GM23248 (cell line): ENCODE measurements at regions not wholly inside any gene's neighbourhood (a gene's known extent, or its start where the extent isn't known, plus 50 kb on each side); places are given as distances from the start of the nearest gene placed in this dataset.

ENCODE experiments used
- DNase-seq: peaks from one replicate; pipeline ENCODE4 v3.0.0-alpha.2; 2015
- H2AFZ ChIP-seq: fragments of 200-600 bp; sonication (generic); 2 replicates; pipeline ENCODE4 v1.6.1; 2016; ENCODE audit warnings: antibody characterized with exemption
- H3F3A ChIP-seq: fragments of 200-600 bp; sonication (generic); 2 replicates; pipeline ENCODE4 v1.6.1; 2016; ENCODE audit warnings: mild to moderate bottlenecking, antibody characterized with exemption, mixed run types; ENCODE audit not compliant: insufficient read depth
- H3K27ac ChIP-seq: fragments of 200-600 bp; sonication (generic); 2 replicates; pipeline ENCODE4 v1.5.1; 2016; ENCODE audit warnings: mild to moderate bottlenecking
- H3K27me3 ChIP-seq: fragments of 200-600 bp; sonication (generic); replicated peaks from 2 replicates; pipeline ENCODE4 v1.6.1; 2016; ENCODE audit warnings: mild to moderate bottlenecking; ENCODE audit not compliant: insufficient read depth
- H3K36me3 ChIP-seq: fragments of 200-600 bp; sonication (generic); 2 replicates; pipeline ENCODE4 v1.6.1; 2016; ENCODE audit warnings: low read depth, mild to moderate bottlenecking
- H3K4me1 ChIP-seq: fragments of 200-600 bp; sonication (generic); 2 replicates; pipeline ENCODE4 v1.6.1; 2016; ENCODE audit warnings: mild to moderate bottlenecking; ENCODE audit not compliant: insufficient read depth
- H3K4me2 ChIP-seq: fragments of 200-600 bp; sonication (generic); one replicate; pipeline ENCODE4 v1.6.1; 2016; ENCODE audit warnings: mild to moderate bottlenecking; ENCODE audit not compliant: unreplicated experiment
- H3K4me3 ChIP-seq: fragments of 200-600 bp; sonication (generic); 2 replicates; pipeline ENCODE4 v1.5.1; 2016; ENCODE audit warnings: mild to moderate bottlenecking
- H3K79me2 ChIP-seq: fragments of 200-600 bp; sonication (generic); 2 replicates; pipeline ENCODE4 v1.6.1; 2016; ENCODE audit warnings: mild to moderate bottlenecking; ENCODE audit not compliant: insufficient read depth
- H3K9ac ChIP-seq: fragments of 200-600 bp; sonication (generic); 2 replicates; pipeline ENCODE4 v1.6.1; 2016; ENCODE audit warnings: mild to moderate bottlenecking
- H3K9me2 ChIP-seq: fragments of 200-600 bp; sonication (generic); 2 replicates; pipeline ENCODE4 v1.6.1; 2016; ENCODE audit warnings: mixed run types, mild to moderate bottlenecking, moderate library complexity; ENCODE audit not compliant: insufficient read depth
- H3K9me3 ChIP-seq: fragments of 200-600 bp; sonication (generic); one replicate; pipeline ENCODE4 v1.6.1; 2017; ENCODE audit warnings: low read depth
- H4K20me1 ChIP-seq: fragments of 200-600 bp; sonication (generic); 2 replicates; pipeline ENCODE4 v1.6.0; 2016; ENCODE audit not compliant: insufficient read depth
- EZH2 ChIP-seq: fragments of 200-600 bp; sonication (generic); IDR thresholded peaks from 2 replicates; pipeline ENCODE4 v1.6.1; 2018; ENCODE audit warnings: antibody characterized with exemption, mild to moderate bottlenecking; ENCODE audit not compliant: insufficient read depth, poor library complexity, severe bottlenecking
- EZH2phosphoT487 ChIP-seq: fragments of 200-600 bp; sonication (generic); IDR thresholded peaks from 2 replicates; pipeline ENCODE4 v1.6.1; 2018; ENCODE audit warnings: antibody characterized with exemption, moderate library complexity, mild to moderate bottlenecking, low read depth; ENCODE audit not compliant: insufficient read depth
- WGBS, 2 experiments: methylation state at CpG; one replicate each; pipeline ENCODE4 v1.1.6; 2015 to 2017; ENCODE audit warnings: low lambda C conversion rate in 2 of 2, low coverage in 1 of 2; ENCODE audit errors: missing lambda C conversion rate in 2 of 2; 5-methylcytosine and 5-hydroxymethylcytosine counted together
- in situ Hi-C: fragments of 300-500 bp; cut with MboI; formaldehyde crosslinking; loops from 2 replicates; pipeline ENCODE4 v1.15.0; 2020

- no peak for DNase-seq
- H3K27ac ChIP-seq, result no peak overlapping the region
- no peak overlapping the region for H2AFZ ChIP-seq
- H3K9me2 ChIP-seq, result no peaks in the 10 kb centered on the region
- no peak for TF ChIP-seq EZH2
- no peak for TF ChIP-seq EZH2phosphoT487
- in situ Hi-C loops, result no loop called here
- no peak overlapping the region for H3K4me3 ChIP-seq
- H3K36me3 ChIP-seq, result no peaks in the 10 kb centered on the region
- H3F3A ChIP-seq, result no peaks in the 10 kb centered on the region
- H3K27me3 ChIP-seq, result no peaks in the 10 kb centered on the region
- H3K9me3 ChIP-seq, result no peaks in the 10 kb centered on the region
- H4K20me1 ChIP-seq, result no peaks in the 10 kb centered on the region
- WGBS, 2 experiments, result 85 to 92% methylated on average over 5 of the region's 5 CpGs
- H3K9ac ChIP-seq, result no peak overlapping the region
- H3K4me1 ChIP-seq, result no peaks in the 10 kb centered on the region
- H3K79me2 ChIP-seq, result no peaks in the 10 kb centered on the region
- no peak overlapping the region for H3K4me2 ChIP-seq
Measured at GRCh38 chr1:87786861-87787545, 458.3 kb downstream of the LMO4 start.

GRCh38 chr1:87787551-87787950, 458.9 kb downstream of the LMO4 start:
- no peaks in the 10 kb centered on the region for H3K79me2 ChIP-seq
- TF ChIP-seq EZH2phosphoT487 (no peak), EZH2 (no peak)
- in situ Hi-C loops, result no loop called here
- H3K9me2 ChIP-seq, result no peaks in the 10 kb centered on the region
- H3K9me3 ChIP-seq, result no peaks in the 10 kb centered on the region
- H3K9ac ChIP-seq, result no peak overlapping the region
- H4K20me1 ChIP-seq, result no peaks in the 10 kb centered on the region
- H3K4me3 ChIP-seq, result no peak overlapping the region
- no peak overlapping the region for H2AFZ ChIP-seq
- no peak overlapping the region for H3K4me2 ChIP-seq
- 58 to 61% methylated on average over 3 of the region's 3 CpGs for whole genome bisulfite sequencing, 2 experiments
- H3F3A ChIP-seq, result no peaks in the 10 kb centered on the region
- peak; percentile 38 for DNase-seq
- no peak overlapping the region for H3K27ac ChIP-seq
- no peaks in the 10 kb centered on the region for H3K27me3 ChIP-seq
- no peaks in the 10 kb centered on the region for H3K36me3 ChIP-seq
- H3K4me1 ChIP-seq, result no peaks in the 10 kb centered on the region

- H3K4me1 ChIP-seq, result peaks cover 9% of the 10 kb centered on the region
- H3K4me2 ChIP-seq, result no peak overlapping the region
- in situ Hi-C loops, result no loop called here
- H3K4me3 ChIP-seq, result no peak overlapping the region
- H3K36me3 ChIP-seq, result no peaks in the 10 kb centered on the region
- no peaks in the 10 kb centered on the region for H3K27me3 ChIP-seq
- no peaks in the 10 kb centered on the region for H4K20me1 ChIP-seq
- 81 to 82% methylated on average over 2 of the region's 2 CpGs for WGBS, 2 experiments
- H3K9me3 ChIP-seq, result no peaks in the 10 kb centered on the region
- TF ChIP-seq EZH2 (no peak), EZH2phosphoT487 (no peak)
- H3K79me2 ChIP-seq, result no peaks in the 10 kb centered on the region
- no peak overlapping the region for H3K27ac ChIP-seq
- no peak overlapping the region for H2AFZ ChIP-seq
- no peak for DNase-seq
- H3K9me2 ChIP-seq, result no peaks in the 10 kb centered on the region
- no peaks in the 10 kb centered on the region for H3F3A ChIP-seq
- H3K9ac ChIP-seq, result no peak overlapping the region
Measured at GRCh38 chr1:87790756-87791155, 462.1 kb downstream of the LMO4 start.

- Histone ChIP-seq H3F3A (no peaks in the 10 kb centered on the region), H3K4me1 (peaks cover 11% of the 10 kb centered on the region), H4K20me1 (no peaks in the 10 kb centered on the region), H3K36me3 (no peaks in the 10 kb centered on the region), H3K79me2 (no peaks in the 10 kb centered on the region), H3K9ac (no peak overlapping the region), H3K9me2 (no peaks in the 10 kb centered on the region), H3K27me3 (no peaks in the 10 kb centered on the region), H3K4me2 (no peak overlapping the region), H3K4me3 (no peak overlapping the region), H2AFZ (no peak overlapping the region), H3K9me3 (no peaks in the 10 kb centered on the region), H3K27ac (no peak overlapping the region)
- no peak for DNase-seq
- no peak for TF ChIP-seq EZH2
- no peak for TF ChIP-seq EZH2phosphoT487
- in situ Hi-C loops, result no loop called here
- 93 to 96% methylated on average over 3 of the region's 3 CpGs for WGBS, 2 experiments
Measured at GRCh38 chr1:87791931-87792740, 463.5 kb downstream of the LMO4 start.
